Prostate gland (tissue), 2 donors: ENCODE measurements at regions not wholly inside any gene's neighbourhood (a gene's known extent, or its start where the extent isn't known, plus 50 kb on each side); places are given as distances from the start of the nearest gene placed in this dataset.

Source experiments
- DNase-seq: peaks from one replicate; pipeline ENCODE4 v3.0.0-alpha.2; 2019; ENCODE audit warnings: low spot score
- H3K27ac ChIP-seq, 2 donors: fragments of 200-600 bp; sonication (generic); 2 replicates each; pipeline ENCODE4 v1.5.1; 2017 to 2019
- H3K27me3 ChIP-seq: fragments of 200-600 bp; sonication (generic); replicated peaks from 2 replicates; pipeline ENCODE4 v1.5.1; 2019; ENCODE audit not compliant: insufficient read depth
- H3K36me3 ChIP-seq, 2 donors: fragments of 200-600 bp; sonication (generic); 1 replicate in 1 of 2; 2 replicates in 1 of 2; pipeline versions ENCODE4 v1.5.1 to v1.8.1; 2017 to 2019
- H3K4me1 ChIP-seq: fragments of 200-600 bp; sonication (generic); replicated peaks from 2 replicates; pipeline ENCODE4 v1.5.1; 2019
- H3K4me3 ChIP-seq, 2 donors: fragments of 200-600 bp; sonication (generic); 2 replicates each; pipeline ENCODE4 v1.5.1; 2017 to 2019
- H3K9me3 ChIP-seq: fragments of 200-600 bp; sonication (generic); 2 replicates; pipeline ENCODE4 v1.5.1; 2017
- POLR2A ChIP-seq: fragments of 450-650 bp; IDR thresholded peaks from one replicate; pipeline ENCODE4 v1.6.1; 2016; ENCODE audit warnings: antibody characterized with exemption, mild to moderate bottlenecking
- POLR2AphosphoS5 ChIP-seq: sonication (generic); formaldehyde crosslinking; IDR thresholded peaks from one replicate; pipeline ENCODE4 v1.6.1; 2017; ENCODE audit warnings: antibody characterized with exemption
- WGBS: methylation state at CpG from one replicate; pipeline ENCODE4 v1.1.5; 2018; 5-methylcytosine and 5-hydroxymethylcytosine counted together
- intact Hi-C: fragments of 100-400 bp; cut with DNase I; formaldehyde crosslinking; loops from one replicate; pipeline ENCODE4 v1.14.2; 2022
- TF ChIP-seq, protein P1 (sequence below), 4 experiments: fragments of 200-600 bp in 2 of 4; fragments of 450-650 bp in 2 of 4; sonication (generic) in 2 of 4; IDR thresholded peaks; 1 replicate in 3 of 4; 2 replicates in 1 of 4; pipeline ENCODE4 v1.5.1; 2016 to 2019; ENCODE audit warnings: antibody characterized with exemption in 4 of 4, mild to moderate bottlenecking in 2 of 4, moderate library complexity in 2 of 4

DNA sequence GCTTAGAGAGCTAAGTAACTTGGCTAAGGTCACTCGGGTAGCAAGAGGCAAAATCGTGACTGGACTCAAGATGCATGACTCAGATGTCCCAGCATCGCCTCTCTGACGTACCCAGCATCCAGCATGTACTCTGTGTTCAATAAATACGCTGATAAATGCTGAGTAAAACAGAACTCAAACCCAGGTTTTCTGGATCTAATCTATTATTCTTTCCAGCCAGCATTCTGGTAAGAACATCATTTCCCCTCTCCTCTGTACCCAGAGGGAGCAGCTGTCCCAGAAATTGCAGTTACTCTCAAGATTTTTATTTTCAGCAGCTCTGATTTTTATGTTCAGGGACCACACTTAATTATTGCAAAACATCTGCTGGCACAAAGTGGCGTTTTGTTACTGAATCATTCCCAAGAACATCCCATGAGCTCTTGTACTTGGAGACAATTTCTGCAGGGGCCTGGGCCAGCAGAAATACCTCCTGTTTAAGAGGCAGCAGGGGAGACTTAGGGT, 249.0 kb downstream of the PRDM2 start:
- H3K4me1 ChIP-seq, result no peaks in the 10 kb centered on the region
- no peak overlapping the region for H3K4me3 ChIP-seq
- H3K9me3 ChIP-seq, result no peaks in the 10 kb centered on the region
- H3K36me3 ChIP-seq, result no peaks in the 10 kb centered on the region
- peak overlapping the region; percentile 30 to 59 for H3K27ac ChIP-seq
- no peak for DNase-seq
- intact Hi-C loops, result no loop called here
- H3K27me3 ChIP-seq, result no peaks in the 10 kb centered on the region
- TF ChIP-seq, protein P1, sequence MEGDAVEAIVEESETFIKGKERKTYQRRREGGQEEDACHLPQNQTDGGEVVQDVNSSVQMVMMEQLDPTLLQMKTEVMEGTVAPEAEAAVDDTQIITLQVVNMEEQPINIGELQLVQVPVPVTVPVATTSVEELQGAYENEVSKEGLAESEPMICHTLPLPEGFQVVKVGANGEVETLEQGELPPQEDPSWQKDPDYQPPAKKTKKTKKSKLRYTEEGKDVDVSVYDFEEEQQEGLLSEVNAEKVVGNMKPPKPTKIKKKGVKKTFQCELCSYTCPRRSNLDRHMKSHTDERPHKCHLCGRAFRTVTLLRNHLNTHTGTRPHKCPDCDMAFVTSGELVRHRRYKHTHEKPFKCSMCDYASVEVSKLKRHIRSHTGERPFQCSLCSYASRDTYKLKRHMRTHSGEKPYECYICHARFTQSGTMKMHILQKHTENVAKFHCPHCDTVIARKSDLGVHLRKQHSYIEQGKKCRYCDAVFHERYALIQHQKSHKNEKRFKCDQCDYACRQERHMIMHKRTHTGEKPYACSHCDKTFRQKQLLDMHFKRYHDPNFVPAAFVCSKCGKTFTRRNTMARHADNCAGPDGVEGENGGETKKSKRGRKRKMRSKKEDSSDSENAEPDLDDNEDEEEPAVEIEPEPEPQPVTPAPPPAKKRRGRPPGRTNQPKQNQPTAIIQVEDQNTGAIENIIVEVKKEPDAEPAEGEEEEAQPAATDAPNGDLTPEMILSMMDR (IDR thresholded peaks at IDR 0.05), result no peak
- TF ChIP-seq POLR2AphosphoS5, result peak; percentile 26
- WGBS, result 52% methylated on average over 6 of the region's 6 CpGs

DNA sequence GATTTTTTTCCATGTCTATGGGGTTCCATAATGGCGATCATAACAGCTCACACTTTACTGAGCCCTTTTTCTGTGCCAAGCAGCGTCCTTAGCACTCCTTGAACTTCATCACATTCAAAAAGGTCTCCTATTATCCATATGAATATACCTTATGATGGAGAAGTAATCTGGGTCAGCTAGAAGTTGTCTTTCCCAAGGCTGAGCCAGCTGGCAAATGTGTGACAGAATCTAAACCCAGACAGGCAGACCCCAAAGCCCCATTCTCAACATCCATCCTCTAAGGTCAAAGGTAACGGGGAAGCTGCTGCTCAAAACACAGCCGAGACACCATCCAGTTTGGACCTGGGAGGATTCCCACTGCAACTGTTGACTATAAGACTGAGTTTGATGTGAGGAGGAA, 249.6 kb downstream of the PRDM2 start:
- H3K27me3 ChIP-seq, result no peaks in the 10 kb centered on the region
- H3K36me3 ChIP-seq, result no peaks in the 10 kb centered on the region
- H3K27ac ChIP-seq, result peak overlapping the region; percentile 19 to 47
- TF ChIP-seq, protein P1 (IDR thresholded peaks at IDR 0.05), result no peak
- TF ChIP-seq POLR2AphosphoS5 (no peak), POLR2A (no peak)
- no peak for DNase-seq
- no peak overlapping the region for H3K4me3 ChIP-seq
- H3K9me3 ChIP-seq, result no peaks in the 10 kb centered on the region
- intact Hi-C loops, result no loop called here
- 89% methylated on average over 4 of the region's 4 CpGs for WGBS
- no peaks in the 10 kb centered on the region for H3K4me1 ChIP-seq

DNA sequence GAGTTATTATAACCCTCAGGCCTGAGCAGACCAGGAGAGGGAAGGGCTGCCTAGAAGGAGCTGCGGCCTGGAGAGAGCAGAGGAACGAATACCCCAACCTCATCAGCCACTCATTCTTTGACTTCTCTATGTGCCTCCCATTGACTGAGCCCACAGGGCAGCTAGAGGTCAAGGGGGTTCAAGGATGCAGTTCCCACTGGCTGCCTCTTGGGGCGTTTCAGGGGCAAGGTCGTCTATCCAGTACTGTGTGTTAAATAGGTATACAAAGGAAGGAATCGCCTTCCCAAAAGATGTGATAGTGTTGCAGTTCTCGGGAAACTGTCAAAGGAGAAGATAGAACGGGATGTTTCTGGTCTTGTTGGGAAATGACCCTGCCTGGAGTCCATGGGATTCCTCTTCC, 250.6 kb downstream of the PRDM2 start:
- H3K27ac ChIP-seq, result no peak overlapping the region
- 75% methylated on average over 7 of the region's 7 CpGs for WGBS
- intact Hi-C loops, result no loop called here

DNA sequence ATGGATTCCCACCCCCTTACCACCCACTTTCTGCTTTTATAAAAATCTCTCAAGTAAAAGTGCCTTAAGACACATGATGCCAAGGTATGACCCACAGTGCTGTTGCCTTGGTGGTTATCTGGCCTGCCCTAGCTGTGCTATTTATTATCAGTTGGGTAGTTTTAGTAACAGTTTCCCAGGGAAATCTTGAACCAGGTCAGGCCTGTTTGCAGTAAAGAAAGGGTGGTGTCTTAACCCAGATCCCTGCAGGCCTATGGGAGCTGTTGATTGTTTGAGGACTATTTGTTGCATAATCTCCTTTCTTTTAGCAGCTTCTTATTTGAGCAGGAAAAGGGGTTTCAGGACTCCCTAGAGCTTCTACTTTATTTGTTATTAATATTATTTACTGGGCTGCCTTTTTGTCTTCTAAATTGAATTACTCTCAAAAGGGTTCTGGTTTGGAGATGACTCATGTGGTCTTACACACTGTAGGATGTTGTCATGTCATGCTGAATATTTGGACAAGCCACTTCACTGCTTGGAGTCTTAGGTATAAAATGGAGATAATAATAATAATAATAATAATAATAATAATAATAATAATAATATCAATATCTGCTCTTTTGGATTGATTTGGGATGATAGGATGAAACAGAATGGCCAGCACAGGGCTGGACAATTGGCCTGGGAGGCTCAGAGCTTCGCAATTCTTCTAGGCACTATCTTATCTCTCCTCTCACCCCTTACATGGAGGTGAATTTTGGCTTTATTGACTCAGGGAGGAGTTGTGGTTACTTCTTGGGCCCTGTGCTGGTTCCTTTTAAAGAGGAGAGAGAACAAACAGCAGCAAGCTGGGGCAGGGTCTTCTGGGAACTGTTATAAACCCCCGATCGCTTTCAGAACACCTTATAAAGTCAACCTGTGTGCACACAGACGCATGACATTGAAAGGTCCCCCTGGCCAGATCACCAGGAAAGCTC, 252.1 kb downstream of the PRDM2 start:
- intact Hi-C loops, result no loop called here
- Histone ChIP-seq H3K27me3 (no peaks in the 10 kb centered on the region), H3K9me3 (no peaks in the 10 kb centered on the region), H3K27ac (no peak overlapping the region), H3K4me3 (no peak overlapping the region), H3K36me3 (no peaks in the 10 kb centered on the region), H3K4me1 (no peaks in the 10 kb centered on the region)
- no peak for TF ChIP-seq POLR2A
- TF ChIP-seq, protein P1 (IDR thresholded peaks at IDR 0.05), result no peak
- no peak for DNase-seq
- 57% methylated on average over 4 of the region's 4 CpGs for WGBS

More for the DNA sequence above, 250.6 kb downstream of the PRDM2 start:
- no peaks in the 10 kb centered on the region for H3K36me3 ChIP-seq
- H3K9me3 ChIP-seq, result no peaks in the 10 kb centered on the region
- no peak for DNase-seq
- no peaks in the 10 kb centered on the region for H3K27me3 ChIP-seq
- TF ChIP-seq POLR2AphosphoS5 (no peak), POLR2A (no peak)
- TF ChIP-seq, protein P1 (IDR thresholded peaks at IDR 0.05), result no peak
- H3K4me1 ChIP-seq, result no peaks in the 10 kb centered on the region
- H3K4me3 ChIP-seq, result no peak overlapping the region

DNA sequence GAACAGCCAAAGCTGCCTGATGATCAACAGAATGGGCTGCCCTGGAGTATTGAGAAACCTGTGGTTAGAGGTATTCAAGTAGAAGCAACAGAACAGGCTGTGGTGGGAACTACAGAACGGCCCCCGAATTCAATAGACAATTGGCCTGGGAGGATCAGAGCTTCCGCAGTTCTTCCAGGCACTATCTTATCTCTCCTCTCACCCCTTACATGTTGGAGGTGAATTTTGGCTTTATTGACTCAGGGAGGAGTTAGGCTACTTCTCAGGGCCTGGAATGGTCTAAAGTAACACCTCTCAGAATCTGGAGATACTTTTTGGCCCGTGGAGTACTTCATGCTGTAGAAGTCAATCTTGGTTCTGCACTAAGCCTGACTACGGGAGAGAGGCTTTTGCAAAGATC, 253.0 kb downstream of the PRDM2 start:
- Histone ChIP-seq H3K36me3 (no peaks in the 10 kb centered on the region), H3K27me3 (no peaks in the 10 kb centered on the region), H3K4me1 (no peaks in the 10 kb centered on the region), H3K9me3 (no peaks in the 10 kb centered on the region), H3K27ac (no peak overlapping the region), H3K4me3 (no peak overlapping the region)
- DNase-seq, result no peak
- 75% methylated on average over 5 of the region's 5 CpGs for WGBS
- TF ChIP-seq, protein P1 (IDR thresholded peaks at IDR 0.05), result no peak
- TF ChIP-seq POLR2AphosphoS5 (no peak), POLR2A (no peak)
- intact Hi-C loops, result no loop called here
